Esophagus muscularis mucosa (tissue), 4 donors: ENCODE measurements at regions not wholly inside any gene's neighbourhood (a gene's known extent, or its start where the extent isn't known, plus 50 kb on each side); places are given as distances from the start of the nearest gene placed in this dataset.
"Not testable (repeated sequence)": the region's sequence is repeated elsewhere in the genome, so short reads cannot be mapped to it uniquely, and the experiment has no call there.

Experiments
- DNase-seq: peaks from one replicate; pipeline ENCODE4 v3.0.0-alpha.2; 2017; ENCODE audit errors: extremely low spot score
- H3K27ac ChIP-seq, 4 donors: fragments of 200-600 bp; sonication (generic); replicated peaks in 1 of 4; 1 replicate in 3 of 4; 2 replicates in 1 of 4; pipeline ENCODE4 v1.5.1; 2016 to 2019; ENCODE audit warnings: mild to moderate bottlenecking in 1 of 4
- H3K27me3 ChIP-seq, 4 donors: fragments of 200-600 bp; sonication (generic); one replicate each; pipeline versions ENCODE4 v1.5.1 to v1.6.0; 2016 to 2019
- H3K36me3 ChIP-seq, 4 donors: fragments of 200-600 bp; sonication (generic); one replicate each; pipeline ENCODE4 v1.5.1; 2016 to 2019
- H3K4me1 ChIP-seq, 4 donors: fragments of 200-600 bp; sonication (generic); one replicate each; pipeline ENCODE4 v1.5.1; 2016 to 2019
- H3K4me3 ChIP-seq, 4 donors: fragments of 200-600 bp; sonication (generic); 1 replicate in 2 of 4; 2 replicates in 2 of 4; pipeline ENCODE4 v1.5.1; 2016 to 2019; ENCODE audit warnings: mild to moderate bottlenecking in 4 of 4, moderate library complexity in 1 of 4
- H3K9me3 ChIP-seq, 4 donors: fragments of 200-600 bp; sonication (generic); 1 replicate in 3 of 4; 2 replicates in 1 of 4; pipeline ENCODE4 v1.5.1; 2016 to 2019
- EP300 ChIP-seq: sonication (generic); formaldehyde crosslinking; IDR thresholded peaks from one replicate; pipeline ENCODE4 v1.6.1; 2017; ENCODE audit warnings: antibody characterized with exemption
- POLR2A ChIP-seq: fragments of 450-650 bp; IDR thresholded peaks from one replicate; pipeline ENCODE4 v1.6.1; 2017; ENCODE audit warnings: antibody characterized with exemption, moderate library complexity, mild to moderate bottlenecking, low read depth
- POLR2AphosphoS5 ChIP-seq, 2 donors: sonication (generic); formaldehyde crosslinking; IDR thresholded peaks; one replicate each; pipeline ENCODE4 v1.6.1; 2017; ENCODE audit warnings: antibody characterized with exemption in 2 of 2
- WGBS: methylation state at CpG from one replicate; pipeline ENCODE4 v1.1.5; 2018; 5-methylcytosine and 5-hydroxymethylcytosine counted together
- intact Hi-C: fragments of 100-400 bp; cut with DNase I; formaldehyde crosslinking; loops from one replicate; pipeline ENCODE4 v1.15.1; 2023
- TF ChIP-seq, protein P1 (sequence below), 3 experiments: fragments of 200-600 bp in 2 of 3; fragments of 450-650 bp in 1 of 3; sonication (generic) in 2 of 3; IDR thresholded peaks; one replicate each; pipeline ENCODE4 v1.5.1; 2017 to 2019; ENCODE audit warnings: antibody characterized with exemption in 3 of 3, mild to moderate bottlenecking in 2 of 3, moderate library complexity in 1 of 3

DNA sequence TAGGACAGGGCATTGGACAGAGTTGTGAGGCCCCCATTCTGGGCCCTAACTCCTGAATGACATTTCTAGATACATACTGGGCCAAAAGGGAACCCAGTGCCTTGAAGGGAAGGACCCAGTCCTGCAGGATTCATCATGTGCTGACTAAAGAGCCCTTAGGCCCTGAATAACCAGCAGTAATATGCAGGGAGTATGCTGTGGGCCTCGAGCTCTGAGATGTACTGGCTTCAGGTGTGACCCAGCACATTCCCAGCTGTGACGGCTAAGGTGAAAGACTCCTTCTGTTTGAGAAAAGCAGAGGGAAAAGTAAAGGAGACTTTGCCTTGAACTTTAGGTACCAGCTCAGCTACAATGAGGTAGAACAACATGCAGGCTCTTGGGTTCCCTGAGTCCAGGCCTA lies 138.2 kb upstream of the HUWE1 start:
- Histone ChIP-seq H3K9me3 (no peaks in the 10 kb centered on the region), H3K4me3 (no peak overlapping the region), H3K36me3 (no peaks in the 10 kb centered on the region), H3K27ac (no peak overlapping the region), H3K27me3 (no peaks in the 10 kb centered on the region), H3K4me1 (no peaks in the 10 kb centered on the region)
- intact Hi-C loops = no loop called here
- DNase-seq = no peak
- 80% methylated on average over 2 of the region's 2 CpGs for WGBS
- TF ChIP-seq EP300 (no peak), POLR2AphosphoS5 (IDR thresholded peaks at IDR 0.05) (no peak)
- TF ChIP-seq, protein P1, sequence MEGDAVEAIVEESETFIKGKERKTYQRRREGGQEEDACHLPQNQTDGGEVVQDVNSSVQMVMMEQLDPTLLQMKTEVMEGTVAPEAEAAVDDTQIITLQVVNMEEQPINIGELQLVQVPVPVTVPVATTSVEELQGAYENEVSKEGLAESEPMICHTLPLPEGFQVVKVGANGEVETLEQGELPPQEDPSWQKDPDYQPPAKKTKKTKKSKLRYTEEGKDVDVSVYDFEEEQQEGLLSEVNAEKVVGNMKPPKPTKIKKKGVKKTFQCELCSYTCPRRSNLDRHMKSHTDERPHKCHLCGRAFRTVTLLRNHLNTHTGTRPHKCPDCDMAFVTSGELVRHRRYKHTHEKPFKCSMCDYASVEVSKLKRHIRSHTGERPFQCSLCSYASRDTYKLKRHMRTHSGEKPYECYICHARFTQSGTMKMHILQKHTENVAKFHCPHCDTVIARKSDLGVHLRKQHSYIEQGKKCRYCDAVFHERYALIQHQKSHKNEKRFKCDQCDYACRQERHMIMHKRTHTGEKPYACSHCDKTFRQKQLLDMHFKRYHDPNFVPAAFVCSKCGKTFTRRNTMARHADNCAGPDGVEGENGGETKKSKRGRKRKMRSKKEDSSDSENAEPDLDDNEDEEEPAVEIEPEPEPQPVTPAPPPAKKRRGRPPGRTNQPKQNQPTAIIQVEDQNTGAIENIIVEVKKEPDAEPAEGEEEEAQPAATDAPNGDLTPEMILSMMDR (IDR thresholded peaks at IDR 0.05) = no peak

GRCh38 chrX:53818115-53818514 lies 131.6 kb upstream of the HUWE1 start:
- H3K9me3 ChIP-seq, H3K4me1 ChIP-seq, H3K36me3 ChIP-seq, H3K27me3 ChIP-seq, H3K27ac ChIP-seq, intact Hi-C loops, DNase-seq, H3K4me3 ChIP-seq: not testable (repeated sequence)
- WGBS = 100% methylated on average over 1 of the region's 1 CpG

GRCh38 chrX:53817548-53817947 lies 131.0 kb upstream of the HUWE1 start:
- no peaks in the 10 kb centered on the region for H3K4me1 ChIP-seq
- 47% methylated on average over 3 of the region's 3 CpGs for WGBS
- intact Hi-C loops = no loop called here
- no peak overlapping the region for H3K4me3 ChIP-seq
- H3K27ac ChIP-seq = no peak overlapping the region
- no peak for DNase-seq
- no peaks in the 10 kb centered on the region for H3K27me3 ChIP-seq
- no peaks in the 10 kb centered on the region for H3K36me3 ChIP-seq
- TF ChIP-seq POLR2AphosphoS5 (IDR thresholded peaks at IDR 0.05) (no peak), POLR2A (no peak), EP300 (no peak)
- TF ChIP-seq, protein P1 (IDR thresholded peaks at IDR 0.05) = no peak
- H3K9me3 ChIP-seq = no peaks in the 10 kb centered on the region

DNA sequence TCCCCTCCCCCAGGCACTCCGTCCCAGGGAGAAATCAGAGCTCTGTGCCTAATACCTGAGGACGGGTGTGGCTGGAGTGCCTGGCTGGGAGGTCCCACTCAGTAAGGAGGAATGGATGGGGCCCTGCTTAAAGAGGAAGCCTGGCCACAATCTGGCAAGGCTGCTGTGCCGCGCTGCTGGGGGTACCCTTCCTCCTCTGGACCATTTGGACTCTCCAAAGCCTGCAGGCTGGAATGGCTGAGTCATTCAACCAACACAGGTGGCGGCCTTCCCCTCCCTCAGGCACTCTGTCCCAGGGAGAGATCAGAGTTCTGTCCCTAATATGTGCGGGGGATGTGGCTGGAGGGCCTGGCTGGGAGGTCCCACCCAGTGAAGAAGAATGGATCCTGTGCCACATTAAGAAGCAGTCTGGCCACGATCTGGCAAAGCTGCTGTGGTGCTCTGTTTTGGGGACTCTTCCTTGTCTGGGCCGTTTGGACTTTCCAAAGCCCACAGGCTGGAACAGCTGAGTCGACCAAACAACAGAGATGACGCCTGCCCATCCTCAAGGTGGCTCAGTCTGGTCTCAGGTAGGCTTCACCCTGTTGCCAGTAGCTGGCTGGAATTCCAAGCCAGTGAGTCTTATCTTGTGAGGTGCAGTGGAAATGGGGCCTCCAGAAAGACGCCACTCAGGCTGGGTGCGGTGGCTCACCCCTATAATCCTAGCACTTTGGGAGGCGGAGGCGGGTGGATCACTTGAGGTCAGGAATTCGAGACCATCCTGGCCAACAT lies 127.3 kb upstream of the HUWE1 start:
- H3K27ac ChIP-seq = no peak overlapping the region
- TF ChIP-seq POLR2A = no peak
- TF ChIP-seq, protein P1 (IDR thresholded peaks at IDR 0.05) = no peak
- TF ChIP-seq EP300 = no peak
- no peak for TF ChIP-seq POLR2AphosphoS5 (IDR thresholded peaks at IDR 0.05)
- H3K4me1 ChIP-seq = no peaks in the 10 kb centered on the region
- H3K27me3 ChIP-seq = no peaks in the 10 kb centered on the region
- no peak for DNase-seq
- no peaks in the 10 kb centered on the region for H3K36me3 ChIP-seq
- 81% methylated on average over 10 of the region's 15 CpGs for WGBS
- intact Hi-C loops = no loop called here
- H3K4me3 ChIP-seq = no peak overlapping the region
- H3K9me3 ChIP-seq = no peaks in the 10 kb centered on the region

- Histone ChIP-seq H3K4me3 (no peak overlapping the region), H3K9me3 (peaks cover 0 to 9% (median 0%) of the 10 kb centered on the region in 4 donors), H3K4me1 (no peaks in the 10 kb centered on the region), H3K27ac (no peak overlapping the region), H3K36me3 (no peaks in the 10 kb centered on the region), H3K27me3 (no peaks in the 10 kb centered on the region)
- no peak for DNase-seq
- no peak for TF ChIP-seq POLR2AphosphoS5 (IDR thresholded peaks at IDR 0.05)
- TF ChIP-seq POLR2A = no peak
- no peak for TF ChIP-seq EP300
- TF ChIP-seq, protein P1 (IDR thresholded peaks at IDR 0.05) = no peak
- 96% methylated on average over 3 of the region's 3 CpGs for WGBS
- intact Hi-C loops = no loop called here
Observed at GRCh38 chrX:53798281-53798680, 111.8 kb upstream of the HUWE1 start.
